ENCODE measurements at regions not wholly inside any gene's neighbourhood (a gene's known extent, or its start where the extent isn't known, plus 50 kb on each side); places are given as distances from the start of the nearest gene placed in this dataset.

GRCh38 chr15:96774216-96774615 is 443.7 kb downstream of the NR2F2 start:
- no peak for DNase-seq
- H3K9me2 ChIP-seq (replicated peaks; ENCODE audit: insufficient read depth, low read length) = no peaks in the 10 kb centered on the region
- H3F3A ChIP-seq (ENCODE audit: insufficient read depth, low read length) = no peaks in the 10 kb centered on the region
- no peaks in the 10 kb centered on the region for H3K36me3 ChIP-seq (replicated peaks; ENCODE audit: insufficient read depth, low read length)
- TF ChIP-seq EZH2 (optimal IDR thresholded peaks at IDR 0.05; ENCODE audit: low read depth, low read length) = no peak
- no peak for TF ChIP-seq EZH2phosphoT487 (IDR thresholded peaks at IDR 0.05; ENCODE audit: low read length)
- TF ChIP-seq CTCF (IDR thresholded peaks at IDR 0.05; ENCODE audit: low read length) = no peak
- H3K4me2 ChIP-seq (ENCODE audit: low read depth, low read length) = no peak overlapping the region
- no peaks in the 10 kb centered on the region for H3K9me3 ChIP-seq (replicated peaks; ENCODE audit: insufficient read depth, low read length)
- no peaks in the 10 kb centered on the region for H3K79me2 ChIP-seq (ENCODE audit: low read length)
- no peak overlapping the region for H3K9ac ChIP-seq (ENCODE audit: low read length)
- no peaks in the 10 kb centered on the region for H3K27me3 ChIP-seq (replicated peaks; ENCODE audit: insufficient read depth, low read length)
- H3K4me3 ChIP-seq (ENCODE audit: low read length) = no peak overlapping the region
- H3K27ac ChIP-seq (ENCODE audit: low read length) = no peak overlapping the region
- no peaks in the 10 kb centered on the region for H3K4me1 ChIP-seq (ENCODE audit: low read length)
- H2AFZ ChIP-seq (ENCODE audit: low read length) = no peak overlapping the region
- no peaks in the 10 kb centered on the region for H4K20me1 ChIP-seq (ENCODE audit: insufficient read depth, low read length)

- TF ChIP-seq EZH2phosphoT487 (IDR thresholded peaks at IDR 0.05; ENCODE audit: low read length) (no peak), EZH2 (optimal IDR thresholded peaks at IDR 0.05; ENCODE audit: low read depth, low read length) (no peak), CTCF (IDR thresholded peaks at IDR 0.05; ENCODE audit: low read length) (no peak)
- Histone ChIP-seq H3K27me3 (replicated peaks; ENCODE audit: insufficient read depth, low read length) (no peaks in the 10 kb centered on the region), H3K4me3 (ENCODE audit: low read length) (no peak overlapping the region), H3K9me2 (replicated peaks; ENCODE audit: insufficient read depth, low read length) (no peaks in the 10 kb centered on the region), H3F3A (ENCODE audit: insufficient read depth, low read length) (no peaks in the 10 kb centered on the region), H3K9me3 (replicated peaks; ENCODE audit: insufficient read depth, low read length) (no peaks in the 10 kb centered on the region), H3K79me2 (ENCODE audit: low read length) (no peaks in the 10 kb centered on the region), H4K20me1 (ENCODE audit: insufficient read depth, low read length) (no peaks in the 10 kb centered on the region), H3K4me2 (ENCODE audit: low read depth, low read length) (no peak overlapping the region), H2AFZ (ENCODE audit: low read length) (no peak overlapping the region), H3K36me3 (replicated peaks; ENCODE audit: insufficient read depth, low read length) (no peaks in the 10 kb centered on the region), H3K4me1 (ENCODE audit: low read length) (no peaks in the 10 kb centered on the region), H3K9ac (ENCODE audit: low read length) (no peak overlapping the region), H3K27ac (ENCODE audit: low read length) (no peak overlapping the region)
- DNase-seq = no peak
Observed at GRCh38 chr15:96783746-96784145, 453.2 kb downstream of the NR2F2 start.

- Histone ChIP-seq H3K9ac (ENCODE audit: low read length) (no peak overlapping the region), H3K9me2 (replicated peaks; ENCODE audit: insufficient read depth, low read length) (no peaks in the 10 kb centered on the region), H3K79me2 (ENCODE audit: low read length) (no peaks in the 10 kb centered on the region), H3K27me3 (replicated peaks; ENCODE audit: insufficient read depth, low read length) (no peaks in the 10 kb centered on the region), H3K27ac (ENCODE audit: low read length) (no peak overlapping the region), H3K4me3 (ENCODE audit: low read length) (no peak overlapping the region), H3K4me1 (ENCODE audit: low read length) (no peaks in the 10 kb centered on the region), H4K20me1 (ENCODE audit: insufficient read depth, low read length) (no peaks in the 10 kb centered on the region), H3F3A (ENCODE audit: insufficient read depth, low read length) (no peaks in the 10 kb centered on the region), H3K9me3 (replicated peaks; ENCODE audit: insufficient read depth, low read length) (no peaks in the 10 kb centered on the region), H2AFZ (ENCODE audit: low read length) (no peak overlapping the region), H3K4me2 (ENCODE audit: low read depth, low read length) (no peak overlapping the region), H3K36me3 (replicated peaks; ENCODE audit: insufficient read depth, low read length) (no peaks in the 10 kb centered on the region)
- TF ChIP-seq EZH2phosphoT487 (IDR thresholded peaks at IDR 0.05; ENCODE audit: low read length) = no peak
- no peak for TF ChIP-seq EZH2 (optimal IDR thresholded peaks at IDR 0.05; ENCODE audit: low read depth, low read length)
- no peak for TF ChIP-seq CTCF (IDR thresholded peaks at IDR 0.05; ENCODE audit: low read length)
- DNase-seq = no peak
Observed at GRCh38 chr15:96790004-96790403, 459.5 kb downstream of the NR2F2 start.

Data from MM.1S (cell line).